NOMO-1 treated with dmso at 0.1 percent for 144 hours (cell line): ENCODE measurements at regions not wholly inside any gene's neighbourhood (a gene's known extent, or its start where the extent isn't known, plus 50 kb on each side); places are given as distances from the start of the nearest gene placed in this dataset.
A peak's percentile ranks its signal among the peaks of the same experiment; 100 is the strongest.

Experiments used
- DNase-seq: peaks from one replicate; lab custom pipeline; 2025; ENCODE audit not compliant: unreplicated experiment; lab: John Stamatoyannopoulos, UW

DNA sequence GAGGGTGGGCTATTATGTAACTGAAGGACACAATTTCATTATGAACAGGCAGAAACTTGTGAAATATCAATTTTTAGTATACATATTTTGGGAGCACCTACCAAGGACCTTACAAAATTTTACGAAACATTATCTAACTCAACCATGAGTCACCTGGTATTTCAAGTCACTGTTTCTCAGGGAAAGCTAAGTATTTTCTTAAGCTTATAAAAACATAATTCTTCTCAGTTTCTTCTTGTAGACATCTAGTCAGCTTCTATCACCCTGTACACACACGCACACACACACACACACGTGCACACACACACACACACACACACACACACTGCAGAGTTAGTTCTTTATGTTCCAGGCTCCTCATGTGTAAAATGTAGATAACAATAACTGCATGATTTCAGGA, 658.3 kb downstream of the TUSC7 start:
- no peak for DNase-seq

DNA sequence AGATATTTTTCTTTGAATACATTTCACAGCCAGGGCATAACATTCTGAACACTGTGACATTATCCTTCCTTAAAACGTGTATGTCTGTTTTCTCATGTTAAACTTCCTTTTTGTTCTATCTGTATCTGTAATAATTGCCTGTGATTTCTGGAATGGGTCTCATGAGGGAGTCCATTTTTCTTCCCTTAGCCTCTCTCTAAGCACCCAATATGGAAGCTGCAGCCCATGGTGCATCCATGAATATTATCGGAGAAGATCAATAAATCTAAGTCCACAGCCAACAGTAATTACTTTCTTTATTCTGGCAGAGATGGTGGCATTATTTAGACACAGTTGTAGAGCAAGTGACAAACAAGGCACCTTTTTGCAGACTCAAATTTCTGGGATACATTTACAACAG, 671.1 kb downstream of the TUSC7 start:
- no peak for DNase-seq

DNA sequence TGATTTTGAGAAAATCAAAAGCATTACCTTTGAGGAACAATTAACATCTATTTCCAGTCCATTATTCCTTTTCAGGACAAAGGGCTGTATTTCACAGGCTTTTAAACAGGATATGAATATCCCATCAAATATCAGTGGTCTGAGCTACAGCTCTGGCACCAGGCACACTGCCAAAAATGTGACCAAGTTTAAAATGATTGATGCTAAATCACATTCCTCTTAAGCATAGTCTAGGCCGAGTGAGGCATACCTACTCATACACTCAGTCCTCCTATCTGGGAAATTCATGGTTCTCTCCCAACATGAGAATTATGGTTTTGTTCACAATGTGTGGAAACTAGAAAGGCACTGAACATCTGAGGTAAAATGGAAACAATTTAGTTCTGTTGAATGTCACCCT, 683.5 kb downstream of the TUSC7 start:
- no peak for DNase-seq

DNA sequence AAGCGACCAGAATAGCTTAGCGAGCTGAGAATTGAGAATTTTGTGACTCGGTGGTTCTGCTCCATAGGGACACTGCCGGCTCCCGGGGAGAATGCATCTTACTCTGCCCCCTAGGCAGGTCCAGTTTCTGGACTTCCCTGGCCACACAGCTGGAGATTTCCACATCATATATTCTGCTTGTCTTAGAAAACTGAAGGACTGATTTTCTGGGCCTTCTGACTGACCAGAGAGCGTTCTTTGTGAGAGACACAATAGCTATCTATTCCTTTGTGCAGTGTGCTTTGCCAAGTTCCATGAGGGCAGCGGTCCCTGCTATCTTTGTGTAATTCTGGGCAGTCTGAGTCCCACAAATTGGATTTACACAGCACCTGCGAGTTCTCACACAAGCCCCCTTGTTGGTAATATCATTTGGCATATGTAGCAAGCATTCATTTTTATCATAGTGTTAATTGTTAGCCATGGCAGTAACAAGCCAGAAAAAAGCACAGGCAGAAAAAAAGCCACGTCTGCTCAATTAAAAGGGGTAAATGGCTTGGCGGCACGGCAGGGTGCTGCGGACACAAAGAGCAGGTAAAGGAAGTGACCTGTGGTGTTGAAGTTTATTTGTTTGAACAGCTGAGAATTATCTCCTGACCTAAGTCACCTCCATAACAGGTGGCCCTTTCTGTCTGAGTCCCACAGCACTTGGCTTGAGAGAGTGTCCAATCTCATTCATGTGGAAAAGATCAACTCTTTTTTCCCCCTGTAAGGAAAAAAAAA, 688.7 kb downstream of the TUSC7 start:
- DNase-seq = no peak

DNA sequence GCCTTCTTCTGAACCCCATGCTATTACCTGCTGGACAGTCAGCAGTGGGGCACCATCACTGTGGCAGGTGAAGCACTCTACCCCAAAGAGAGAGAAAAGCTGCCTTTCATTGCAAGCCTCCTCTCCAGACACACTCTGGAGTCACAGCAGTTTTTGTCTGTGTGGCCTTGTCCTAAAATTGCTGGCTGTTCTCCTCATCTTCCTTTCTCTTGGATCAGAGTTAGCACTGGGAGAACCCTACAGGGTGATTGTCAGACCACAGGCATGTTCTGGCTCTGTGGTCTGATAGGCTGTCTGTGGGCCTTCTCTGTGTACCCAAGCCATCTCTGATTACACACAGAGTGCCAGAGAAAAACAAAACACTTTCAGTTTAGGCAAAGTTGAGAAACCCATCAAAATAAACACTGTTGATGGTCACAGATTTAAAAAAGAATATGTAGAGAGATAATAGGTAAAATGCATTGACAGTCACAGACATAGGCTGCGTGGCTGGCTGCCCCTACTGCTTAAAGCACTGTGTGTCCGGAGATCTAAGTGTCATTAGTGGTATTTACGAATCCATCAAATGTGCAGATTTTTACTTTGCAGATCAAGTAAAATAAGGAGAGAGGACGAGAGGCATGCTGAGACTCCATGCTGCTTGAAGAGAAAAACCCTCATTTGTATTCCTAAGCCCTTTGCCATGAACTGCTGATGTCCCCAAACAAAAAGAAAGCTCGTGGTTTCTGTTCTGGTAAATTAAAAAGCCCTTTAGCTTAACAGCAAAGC, 689.9 kb downstream of the TUSC7 start:
- no peak for DNase-seq

DNA sequence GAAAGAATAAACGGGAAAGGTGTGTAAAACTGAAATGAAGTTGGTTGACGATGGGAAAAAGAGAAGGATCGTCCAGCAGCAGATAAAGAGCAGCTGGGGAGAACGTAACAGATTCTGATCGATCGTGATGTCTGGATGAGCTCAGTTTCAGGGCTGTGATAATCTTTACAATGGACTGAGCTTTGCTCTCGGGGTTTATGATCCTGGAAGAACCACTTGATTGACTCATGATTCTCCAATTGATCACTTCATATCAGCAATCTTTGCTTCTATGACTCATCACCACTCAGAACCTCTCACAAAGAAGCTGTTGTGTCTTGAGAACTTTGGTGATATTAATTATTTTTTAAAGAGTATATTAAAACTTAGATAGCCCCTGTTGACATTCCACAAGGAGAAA, 690.7 kb downstream of the TUSC7 start:
- no peak for DNase-seq

DNA sequence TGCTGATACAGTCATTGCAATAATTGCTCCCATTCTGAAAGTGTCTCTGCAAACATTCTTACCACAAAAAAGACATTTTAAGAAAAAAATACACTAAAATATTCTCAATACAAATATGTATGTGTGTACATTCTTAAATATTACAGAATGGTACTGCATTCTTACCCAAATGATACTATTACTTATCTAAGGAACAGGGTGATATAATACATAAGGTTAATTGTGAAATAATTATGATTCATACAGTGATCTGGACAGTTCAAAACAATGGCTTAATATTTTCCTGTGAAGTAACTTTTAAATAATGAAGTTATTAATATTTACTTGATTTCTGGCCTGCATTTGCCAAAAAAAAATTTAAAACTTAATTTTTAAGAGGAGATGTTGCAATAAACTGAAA, 694.6 kb downstream of the TUSC7 start:
- no peak for DNase-seq

DNA sequence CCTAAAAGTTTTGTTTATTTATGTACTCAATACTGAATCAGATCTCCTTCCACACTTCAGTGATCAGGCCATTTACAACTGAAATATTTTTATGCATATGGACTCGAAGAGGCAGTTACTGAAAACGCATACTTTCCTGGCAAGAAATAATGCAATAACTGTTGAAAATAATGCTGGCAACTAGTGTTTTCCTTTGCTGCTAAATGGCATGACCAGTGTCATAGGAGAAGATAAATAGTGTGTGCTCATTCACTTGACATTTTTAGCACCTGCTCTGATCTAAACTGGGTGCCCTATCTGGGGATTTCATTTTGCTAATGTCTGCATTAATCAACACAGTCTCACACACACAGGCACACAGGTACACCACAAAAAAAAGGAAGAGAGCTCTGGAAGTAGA, 695.2 kb downstream of the TUSC7 start:
- DNase-seq = no peak

DNA sequence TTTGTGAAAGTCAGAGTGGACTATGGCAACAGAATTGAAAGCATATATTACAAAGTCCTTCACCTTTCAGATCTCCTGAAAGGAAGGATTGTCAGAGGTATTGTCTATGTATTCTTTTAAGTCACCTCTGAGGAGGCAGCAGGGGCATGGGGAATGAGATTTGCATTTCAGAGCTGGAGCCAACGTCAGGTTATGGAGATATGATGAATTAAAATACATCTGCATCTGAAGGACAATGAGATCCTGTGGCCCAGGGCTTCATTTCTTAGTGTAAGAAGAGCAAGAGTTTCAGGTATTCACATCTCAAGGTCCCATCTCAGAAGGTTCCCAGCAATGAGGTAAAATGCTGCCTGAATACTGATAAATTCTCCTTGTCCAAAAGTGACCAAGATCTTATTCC, 695.8 kb downstream of the TUSC7 start:
- DNase-seq = no peak

DNA sequence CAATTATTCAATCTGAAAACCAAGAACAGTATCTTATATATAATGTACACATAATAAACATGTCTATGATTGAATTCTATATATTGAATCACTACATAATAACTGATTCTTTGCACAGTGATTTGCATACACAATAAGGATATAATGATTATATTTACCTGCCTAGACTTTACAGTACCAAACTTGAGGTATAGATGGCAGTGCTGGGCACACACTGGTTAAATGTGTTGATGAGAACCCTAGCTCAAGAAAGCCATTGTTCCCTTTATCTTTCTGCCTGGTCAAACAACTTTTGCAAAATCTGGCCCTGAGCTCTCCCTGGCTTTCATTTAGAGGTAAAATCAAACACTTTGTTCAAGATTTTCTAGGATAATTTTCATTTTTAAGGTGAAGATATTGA, 697.7 kb downstream of the TUSC7 start:
- DNase-seq = no peak

DNA sequence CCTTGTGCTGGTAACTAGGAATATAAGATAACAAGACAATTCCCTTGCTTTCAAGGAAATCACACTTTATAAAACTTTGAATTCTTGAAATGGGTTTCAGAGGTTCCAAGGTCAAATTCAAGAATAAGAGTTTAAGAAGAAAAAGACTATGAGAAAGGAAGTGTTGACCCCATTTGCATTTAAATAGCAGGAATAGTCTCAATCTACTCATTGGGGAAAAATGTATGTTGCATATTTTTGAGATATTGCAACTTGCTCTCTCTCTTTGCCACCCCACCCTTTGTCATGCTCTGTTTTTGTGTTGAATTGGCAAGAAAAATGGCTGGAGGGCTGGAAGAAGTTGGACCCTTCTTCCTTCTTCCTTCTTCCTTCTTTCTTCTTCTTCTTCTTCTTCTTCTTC, 699.2 kb downstream of the TUSC7 start:
- DNase-seq = no peak

DNA sequence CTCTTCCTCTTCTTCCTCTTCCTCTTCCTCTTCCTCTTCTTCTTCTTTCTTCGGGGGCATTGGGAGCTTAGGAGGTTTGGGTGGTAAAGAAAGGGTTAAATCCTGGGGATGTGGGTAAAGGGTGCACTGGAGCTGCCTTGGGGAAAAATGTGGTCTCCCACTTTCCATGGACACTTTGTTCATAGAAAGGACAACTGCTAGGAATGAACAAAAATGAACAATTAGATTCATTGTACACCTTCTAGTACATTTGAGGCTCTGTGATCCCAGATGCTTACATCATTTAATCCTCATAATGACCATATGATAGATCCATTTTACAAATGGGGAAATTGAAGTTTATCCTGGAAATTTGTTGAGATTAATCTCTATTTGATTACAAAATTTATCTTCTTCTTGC, 699.7 kb downstream of the TUSC7 start:
- no peak for DNase-seq

DNA sequence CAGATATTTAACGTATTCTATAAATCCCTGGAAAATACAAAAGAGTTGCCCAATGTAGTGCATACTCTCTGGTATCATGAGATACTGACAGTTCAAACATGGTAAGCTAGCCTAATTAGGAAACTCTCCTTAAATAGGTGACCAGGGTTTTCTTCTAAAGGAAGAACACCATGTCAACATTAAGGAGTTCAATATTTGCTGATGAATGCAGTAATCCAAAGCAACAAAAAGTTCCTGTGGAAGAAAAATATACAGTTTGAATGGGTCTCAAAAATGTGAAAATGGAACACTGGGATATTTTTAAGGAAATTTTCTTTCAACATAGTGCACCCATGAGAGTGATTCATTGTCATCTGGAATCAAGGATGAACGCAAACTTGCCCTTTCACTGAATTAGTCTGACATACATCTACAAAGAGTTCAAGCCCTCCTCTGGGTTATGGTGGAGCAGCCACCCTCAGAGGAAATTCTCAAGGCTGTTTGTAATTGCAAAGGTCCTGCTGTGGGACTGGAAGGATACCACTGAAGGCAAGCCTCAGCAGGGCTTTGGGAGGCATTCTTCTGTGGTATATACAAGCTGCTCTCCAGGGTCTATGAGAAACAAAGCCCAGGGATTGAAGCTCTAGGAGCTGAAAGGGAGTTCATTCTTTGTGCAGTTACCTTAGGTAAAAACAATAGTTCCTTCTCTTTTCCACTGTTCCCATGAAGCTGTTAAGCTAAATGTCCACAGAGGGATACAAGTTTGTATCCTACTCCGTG, 700.3 kb downstream of the TUSC7 start:
- no peak for DNase-seq

DNA sequence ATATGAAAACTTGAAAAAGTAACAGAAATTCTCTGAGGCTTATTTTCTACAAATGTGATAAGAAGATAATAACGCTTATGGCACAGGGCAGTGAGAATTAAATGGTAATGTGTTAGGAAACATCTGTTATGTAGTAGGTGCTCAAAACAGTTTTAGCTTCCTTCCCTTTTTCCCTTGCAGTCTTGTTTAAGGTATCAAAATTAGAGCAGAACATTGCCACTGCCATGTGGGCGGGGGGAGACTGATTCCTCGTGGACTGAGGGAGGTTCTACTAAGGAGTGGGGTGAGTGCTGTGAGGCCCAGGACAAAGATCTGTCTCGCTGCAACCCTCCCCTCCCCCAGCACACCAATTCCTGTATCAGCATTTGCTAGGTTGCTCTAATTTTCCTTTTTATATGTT, 702.4 kb downstream of the TUSC7 start:
- peak; percentile 18 for DNase-seq

DNA sequence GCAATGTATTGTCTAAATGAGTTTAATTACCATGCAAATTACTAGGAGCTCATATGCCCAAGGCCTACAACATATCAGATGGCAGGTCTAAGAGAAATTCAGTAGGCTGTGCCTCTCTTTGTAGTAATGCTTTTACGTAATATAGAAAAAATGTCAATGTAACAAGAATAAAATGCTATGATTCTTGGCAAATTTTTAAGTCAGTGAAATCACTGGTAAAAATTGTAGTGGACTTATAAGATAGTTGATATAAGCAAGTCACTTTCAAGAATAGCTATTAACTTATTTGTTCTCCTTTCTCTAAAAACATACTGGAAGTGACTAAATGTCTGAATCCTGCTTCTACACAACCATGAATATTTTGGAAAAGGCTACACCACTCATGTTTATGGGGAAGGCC, 707.8 kb downstream of the TUSC7 start:
- DNase-seq = no peak

DNA sequence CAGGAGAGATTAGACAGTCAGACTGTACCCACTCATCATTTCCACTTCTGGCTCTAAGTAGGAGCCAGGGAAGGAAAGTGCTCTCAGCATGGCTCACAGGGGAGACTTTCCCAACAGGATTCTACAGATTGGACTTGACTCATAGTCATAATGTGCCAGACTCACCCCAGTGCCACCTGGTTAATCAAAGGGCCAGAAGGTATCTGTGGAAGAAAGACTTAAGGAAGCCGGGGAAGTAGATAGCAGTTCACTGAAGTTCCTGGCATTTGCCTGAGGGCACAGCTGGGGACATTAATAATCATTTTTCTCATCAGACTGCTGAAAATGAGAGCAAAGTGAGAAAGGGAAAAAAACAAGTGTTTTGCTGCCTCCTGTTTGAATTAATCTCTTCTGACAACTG, 717.5 kb downstream of the TUSC7 start:
- no peak for DNase-seq

DNA sequence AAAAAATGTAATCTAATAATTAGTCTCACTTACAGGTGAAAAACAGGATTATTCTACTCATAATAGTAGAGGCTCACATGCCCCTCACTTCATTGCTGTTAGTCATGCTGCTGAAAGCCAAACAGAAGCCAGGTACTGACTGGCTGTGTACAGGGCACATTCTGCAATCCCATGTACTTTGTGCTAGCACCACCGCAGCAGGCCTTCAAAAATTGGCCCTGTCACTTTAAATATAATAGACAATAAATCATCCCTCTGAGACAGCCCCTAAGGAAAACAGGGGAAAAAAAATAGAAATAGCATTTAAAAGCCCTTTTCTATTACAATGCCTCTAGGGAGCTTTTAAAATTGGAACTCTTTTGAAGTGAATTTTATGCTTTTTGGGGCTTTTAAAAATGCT, 723.8 kb downstream of the TUSC7 start:
- no peak for DNase-seq

DNA sequence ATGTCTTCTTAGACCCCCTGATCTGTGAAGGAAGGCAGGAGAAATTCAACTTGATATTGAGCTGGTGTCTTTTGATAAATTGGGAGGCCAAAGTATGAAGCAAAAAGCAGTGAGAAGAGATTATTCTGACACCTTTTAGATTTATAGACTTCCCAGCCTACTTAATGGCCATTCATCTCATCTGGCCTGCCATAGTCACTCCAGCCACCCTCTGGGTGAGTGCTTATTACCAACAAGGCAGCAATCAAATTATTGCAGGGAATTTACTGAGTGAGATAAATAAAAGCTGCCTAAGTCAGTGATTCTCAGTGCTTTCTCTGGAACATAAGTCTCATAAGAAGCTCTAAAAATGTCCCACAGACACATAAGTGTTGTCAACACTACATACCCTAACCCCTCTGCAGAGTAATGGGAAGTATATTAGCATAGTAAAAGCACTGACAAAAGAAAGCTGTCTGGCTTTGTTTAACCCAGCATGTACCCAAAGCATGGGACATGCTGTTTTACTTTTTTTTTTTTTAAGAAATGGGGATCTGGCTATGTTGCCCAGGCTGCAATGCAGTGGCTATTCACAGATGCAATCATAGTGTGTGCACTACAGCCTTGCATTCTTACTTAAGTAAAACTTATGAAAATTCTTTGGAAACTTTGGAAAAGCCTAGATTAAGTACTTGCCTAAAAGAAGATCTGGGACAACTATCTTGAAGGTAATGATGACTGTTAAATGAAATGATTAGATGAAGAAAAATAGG, 725.3 kb downstream of the TUSC7 start:
- no peak for DNase-seq

DNA sequence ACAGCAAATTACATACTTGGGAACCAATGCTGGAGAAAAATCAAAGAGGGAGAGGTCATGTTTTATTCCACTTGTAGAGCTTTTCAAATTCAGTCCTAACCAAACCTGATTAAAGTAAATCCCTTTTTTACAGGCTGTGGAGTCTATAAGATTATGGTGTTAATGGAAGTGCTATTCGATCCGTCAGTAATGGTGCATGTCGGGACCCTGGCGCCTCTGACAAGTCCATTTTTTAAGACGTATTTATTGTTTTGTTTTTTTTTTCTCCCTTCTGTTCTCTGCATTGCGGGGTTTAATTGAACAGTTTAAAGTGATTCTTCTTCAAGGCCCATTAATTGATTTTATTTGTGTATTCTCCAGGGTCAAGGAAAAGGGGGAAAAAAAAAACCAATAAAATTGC, 725.9 kb downstream of the TUSC7 start:
- DNase-seq = no peak

DNA sequence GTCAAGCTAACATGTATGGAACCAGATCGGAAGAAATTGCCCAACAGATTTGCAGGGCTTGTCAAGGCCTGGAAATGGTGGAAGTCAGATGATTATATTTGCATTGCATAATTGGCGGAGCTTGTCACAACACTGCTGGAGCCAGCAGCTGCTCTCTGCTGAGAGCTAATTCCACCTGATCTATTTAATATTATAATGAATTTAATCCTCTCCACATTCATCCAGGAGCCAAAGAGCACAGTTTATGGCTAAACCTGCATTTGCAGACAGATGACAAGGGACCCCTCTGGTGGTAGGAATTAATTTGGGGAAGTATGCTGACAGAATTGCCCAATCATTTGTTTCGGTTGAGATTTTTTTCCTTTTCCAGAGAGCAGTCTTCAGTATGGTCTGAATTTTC, 730.2 kb downstream of the TUSC7 start:
- DNase-seq = peak; percentile 68

DNA sequence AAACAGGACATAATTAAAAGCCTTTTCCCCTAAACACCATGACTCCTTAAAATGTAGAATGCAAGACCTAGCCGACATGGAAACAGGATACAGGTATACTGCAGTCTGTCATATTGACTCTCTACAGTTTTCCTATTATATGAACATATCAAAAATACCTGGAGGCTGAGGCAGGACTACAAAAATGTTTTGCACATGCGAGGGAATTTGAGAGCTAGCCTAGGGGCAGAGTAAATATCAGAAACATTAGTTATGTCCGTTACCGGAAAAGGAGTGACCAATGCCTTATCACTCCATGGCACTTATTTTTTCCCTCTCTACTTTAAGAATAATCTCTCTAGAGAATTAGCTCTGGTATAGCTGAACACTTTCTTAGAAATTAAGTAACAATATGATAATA, 732.3 kb downstream of the TUSC7 start:
- no peak for DNase-seq
